K562 (cell line): ENCODE measurements at regions not wholly inside any gene's neighbourhood (a gene's known extent, or its start where the extent isn't known, plus 50 kb on each side); places are given as distances from the start of the nearest gene placed in this dataset.

ENCODE experiments used
- ATAC-seq: fragments of 200-7000 bp; cut with Tn5 transposase; 3 replicates; pipeline ENCODE4 v1.9.1; 2020; ENCODE audit warnings: moderate library complexity
- BruUV-seq: library from RNA; stranded (reverse); fragments of 400-500 nt; replicated peaks from 2 replicates; lab custom pipeline; 2021; lab: Mats Ljungman, UMichigan
- CTCF ChIA-PET: fragments of 300-600 bp; formaldehyde crosslinking; extraction: SDS; loops from one replicate; lab custom pipeline; 2021; ENCODE audit warnings: low intra/inter-chr PET ratio; lab: Yijun Ruan, JAX
- POLR2A ChIA-PET: fragments of 300-600, 350-650 bp; sonication (Branson Sonifier 250); formaldehyde crosslinking; extraction: SDS; loops from one replicate; lab custom pipeline; 2021; ENCODE audit warnings: antibody characterized with exemption, inconsistent platforms; lab: Yijun Ruan, JAX
- DNase-seq, 4 experiments: peaks; one replicate each; pipeline versions ENCODE4 v3.0.0 to v3.0.0-alpha.2; 2011 to 2018; ENCODE audit warnings: low spot score in 3 of 4, mixed read lengths in 3 of 4; ENCODE audit errors: extremely low read depth in 1 of 4
- FAIRE-seq: peaks from 2 replicates; lab custom pipeline; 2011; peaks lifted over from hg19 to GRCh38; lab: Jason Lieb, UNC
- H2AFZ ChIP-seq: 2 replicates; pipeline ENCODE4 v1.6.0; 2011; ENCODE audit warnings: low read depth, low read length, control low read depth, inconsistent platforms
- H3K27ac ChIP-seq: fragments of 200-600 bp; 3 replicates; pipeline ENCODE4 v1.8.0; 2011; ENCODE audit warnings: low read depth, mild to moderate bottlenecking, control low read depth, inconsistent platforms, low read length, moderate library complexity, mixed read lengths; ENCODE audit errors: extremely low read depth
- H3K27me3 ChIP-seq, 2 experiments: fragments of 300-600 bp in 1 of 2; 2 replicates in 1 of 2; 3 replicates in 1 of 2; pipeline versions ENCODE4 v1.6.0 to v1.8.0; 2011; ENCODE audit warnings: inconsistent platforms in 2 of 2, low read length in 2 of 2, mild to moderate bottlenecking in 1 of 2, mixed read lengths in 1 of 2, moderate library complexity in 1 of 2; ENCODE audit not compliant: control insufficient read depth in 2 of 2, insufficient read depth in 2 of 2
- H3K36me3 ChIP-seq: fragments of 300-600 bp; 3 replicates; pipeline ENCODE4 v1.8.0; 2011; ENCODE audit warnings: mild to moderate bottlenecking, low read length, inconsistent platforms; ENCODE audit not compliant: control insufficient read depth, insufficient read depth
- H3K4me1 ChIP-seq, 2 experiments: fragments of 200-600 bp in 1 of 2; replicated peaks in 1 of 2; 2 replicates in 1 of 2; 3 replicates in 1 of 2; pipeline versions ENCODE4 v1.5.1 to v1.8.0; 2011; ENCODE audit warnings: inconsistent platforms in 2 of 2, low read length in 2 of 2, mild to moderate bottlenecking in 1 of 2, mixed read lengths in 1 of 2, moderate library complexity in 1 of 2; ENCODE audit not compliant: control insufficient read depth in 2 of 2, insufficient read depth in 2 of 2
- H3K4me2 ChIP-seq: 2 replicates; pipeline ENCODE4 v1.6.1; 2011; ENCODE audit warnings: low read length, control low read depth, inconsistent platforms, mixed read lengths; ENCODE audit not compliant: insufficient read depth
- H3K4me3 ChIP-seq: fragments of 200-600 bp; sonication (generic), shearing (Covaris generic); 2 replicates; pipeline ENCODE4 v1.5.1; 2016; ENCODE audit warnings: control low read depth, inconsistent platforms
- H3K79me2 ChIP-seq: fragments of 200-600 bp; 3 replicates; pipeline ENCODE4 v1.8.0; 2011; ENCODE audit warnings: low read length, inconsistent platforms; ENCODE audit not compliant: control insufficient read depth, insufficient read depth
- H3K9ac ChIP-seq, 2 experiments: 2 replicates each; pipeline versions ENCODE4 v1.6.0 to v1.6.1; 2011; ENCODE audit warnings: low read depth in 2 of 2, low read length in 2 of 2, control low read depth in 1 of 2, inconsistent platforms in 1 of 2, mild to moderate bottlenecking in 1 of 2, mixed read lengths in 1 of 2; ENCODE audit not compliant: insufficient read depth in 1 of 2
- H3K9me1 ChIP-seq: one replicate; pipeline ENCODE4 v1.6.0; 2011; ENCODE audit warnings: inconsistent platforms, mild to moderate bottlenecking, low read length, moderate library complexity; ENCODE audit not compliant: control insufficient read depth, insufficient read depth
- H3K9me3 ChIP-seq: replicated peaks from 2 replicates; pipeline ENCODE4 v1.5.1; 2011; ENCODE audit warnings: low read depth, low read length, inconsistent platforms; ENCODE audit not compliant: control insufficient read depth, insufficient read depth
- H4K20me1 ChIP-seq: replicated peaks from 2 replicates; pipeline ENCODE4 v1.6.1; 2011; ENCODE audit warnings: low read length, inconsistent platforms, mixed read lengths; ENCODE audit not compliant: control insufficient read depth, insufficient read depth
- CBFA2T2 ChIP-seq: fragments of 450-650 bp; conservative IDR thresholded peaks from 2 replicates; pipeline ENCODE4 v1.6.1; 2017; ENCODE audit warnings: mild to moderate bottlenecking
- ETV5 ChIP-seq: sonication (generic); formaldehyde crosslinking; IDR thresholded peaks from 2 replicates; pipeline ENCODE4 v1.4.0; 2020; ENCODE audit warnings: low read depth, mild to moderate bottlenecking, missing genetic modification reagents
- FUS ChIP-seq: fragments of 200-400 bp; formaldehyde crosslinking; optimal IDR thresholded peaks from 2 replicates; pipeline ENCODE3; 2017; ENCODE audit warnings: low read depth, low read length
- JUNB ChIP-seq: fragments of 450-650 bp; formaldehyde crosslinking; conservative IDR thresholded peaks from 2 replicates; pipeline ENCODE4 v1.4.0; 2020; ENCODE audit warnings: mild to moderate bottlenecking
- NELFE ChIP-seq: IDR thresholded peaks from 2 replicates; pipeline ENCODE4 v1.6.1; 2011; ENCODE audit warnings: mild to moderate bottlenecking; ENCODE audit not compliant: insufficient read depth, insufficient read length
- NFE2L1 ChIP-seq: fragments of 450-650 bp; IDR thresholded peaks from 2 replicates; pipeline ENCODE4 v1.6.1; 2016; ENCODE audit warnings: missing genetic modification characterization, low read depth, mild to moderate bottlenecking, missing compliant biosample characterization, moderate library complexity, borderline replicate concordance
- PCBP2 ChIP-seq: fragments of 200-400 bp; formaldehyde crosslinking; IDR thresholded peaks from 2 replicates; pipeline ENCODE4 v1.6.1; 2018; ENCODE audit warnings: low read length, low read depth, mild to moderate bottlenecking, moderate library complexity; ENCODE audit not compliant: poor library complexity, severe bottlenecking
- SNAPC5 ChIP-seq: fragments of 250-450 bp; sonication (Bioruptor Pico); IDR thresholded peaks from 2 replicates; pipeline ENCODE4 v1.8.0; 2021; ENCODE audit warnings: moderate library complexity, mild to moderate bottlenecking, inconsistent platforms
- SRSF3 ChIP-seq: fragments of 200-400 bp; formaldehyde crosslinking; IDR thresholded peaks from 2 replicates; pipeline ENCODE4 v1.6.1; 2016; ENCODE audit warnings: mild to moderate bottlenecking, low read length, moderate library complexity; ENCODE audit not compliant: insufficient read depth
- TAF9B ChIP-seq: fragments of 450-650 bp; IDR thresholded peaks from 2 replicates; pipeline ENCODE4 v1.6.1; 2018; ENCODE audit warnings: mild to moderate bottlenecking; ENCODE audit not compliant: partially characterized antibody
- TRIM24 ChIP-seq, 2 experiments: fragments of 450-650 bp; IDR thresholded peaks; 2 replicates each; pipeline ENCODE4 v1.6.1; 2016
- XRCC4 ChIP-seq: IDR thresholded peaks from one replicate; pipeline ENCODE4 v1.6.1; 2011; ENCODE audit not compliant: insufficient read depth, insufficient read length; ENCODE audit errors: extremely low read depth
- ZEB2 ChIP-seq: fragments of 450-650 bp; IDR thresholded peaks from 2 replicates; pipeline ENCODE4 v1.6.1; 2016
- ZNF146 ChIP-seq: IDR thresholded peaks from one replicate; pipeline ENCODE4 v1.6.1; 2018; ENCODE audit warnings: missing compliant biosample characterization; ENCODE audit not compliant: unreplicated experiment
- ZSCAN32 ChIP-seq: fragments of 450-650 bp; formaldehyde crosslinking; IDR thresholded peaks from 2 replicates; pipeline ENCODE4 v1.4.0; 2020; ENCODE audit warnings: mild to moderate bottlenecking, moderate library complexity
- WGBS: fragments of 100-300 bp; shearing (Covaris generic); methylation state at CpG from one replicate; pipeline ENCODE4 v1.1.6; 2016; ENCODE audit warnings: low coverage, mixed read lengths; ENCODE audit not compliant: insufficient coverage; ENCODE audit errors: missing lambda C conversion rate; 5-methylcytosine and 5-hydroxymethylcytosine counted together
- in situ Hi-C: fragments of 300-500 bp; cut with MboI; formaldehyde crosslinking; loops from 4 replicates; pipeline ENCODE4 v1.15.0; 2018; ENCODE audit warnings: inconsistent platforms, mixed read lengths
- intact Hi-C: fragments of 100-400 bp; cut with micrococcal nuclease; formaldehyde crosslinking; loops from 2 replicates; pipeline ENCODE4 v1.14.2; 2022

GRCh38 chr5:116912221-116912620 lies 337.6 kb upstream of the SEMA6A start:
- Histone ChIP-seq H3K9me1 (no peaks in the 10 kb centered on the region), H3K36me3 (no peaks in the 10 kb centered on the region), H2AFZ (no peak overlapping the region), H3K27me3 (no peaks in the 10 kb centered on the region), H3K4me2 (no peak overlapping the region), H3K79me2 (no peaks in the 10 kb centered on the region), H4K20me1 (no peaks in the 10 kb centered on the region), H3K4me1 (no peaks in the 10 kb centered on the region), H3K4me3 (no peak overlapping the region), H3K9ac (no peak overlapping the region), H3K27ac (no peak overlapping the region), H3K9me3 (no peaks in the 10 kb centered on the region)
- DNase-seq (no peak), ATAC-seq (no peak), FAIRE-seq (no peak)
- WGBS: 0% methylated on average over 1 of the region's 1 CpG
- ChIA-PET POLR2A (no interaction called here), CTCF (no interaction called here)
- TF ChIP-seq ZSCAN32 (no peak), JUNB (CRISPR knock-in tag) (no peak), NELFE (no peak), TAF9B (no peak), PCBP2 (no peak), ZEB2 (no peak), ZNF146 (CRISPR knock-in tag) (no peak), ETV5 (CRISPR knock-in tag) (no peak), SNAPC5 (CRISPR knock-in tag) (no peak), XRCC4 (no peak), TRIM24 (IDR thresholded peaks at IDR 0.05) (no peak), SRSF3 (no peak), CBFA2T2 (no peak), NFE2L1 (no peak), FUS (no peak)
- intact Hi-C loops (no loop called here), in situ Hi-C loops (no loop called here)
- BruUV-seq: no TSS peak
